BLaER1 treated with 17β-estradiol and CSF1 and Interleukin-3, amounts not matched to agents 10 nM and 100 nM (cell line): ENCODE measurements at regions not wholly inside any gene's neighbourhood (a gene's known extent, or its start where the extent isn't known, plus 50 kb on each side); places are given as distances from the start of the nearest gene placed in this dataset.
A peak's percentile ranks its signal among the peaks of the same experiment; 100 is the strongest.

ENCODE experiments used
- H3K27ac ChIP-seq, 11 experiments: shearing (Covaris generic); formaldehyde crosslinking; 2 replicates each; pipeline ENCODE4 v1.8.1; 2022
- H3K27me3 ChIP-seq, 11 experiments: shearing (Covaris generic); formaldehyde crosslinking; 2 replicates each; pipeline ENCODE4 v1.8.1; 2022
- H3K36me3 ChIP-seq, 11 experiments: shearing (Covaris generic); formaldehyde crosslinking; 2 replicates each; pipeline ENCODE4 v1.8.1; 2022
- H3K4me1 ChIP-seq, 10 experiments: shearing (Covaris generic); formaldehyde crosslinking; 2 replicates each; pipeline ENCODE4 v1.8.1; 2022
- H3K4me2 ChIP-seq, 11 experiments: shearing (Covaris generic); formaldehyde crosslinking; 2 replicates each; pipeline ENCODE4 v1.8.1; 2022
- H3K4me3 ChIP-seq, 10 experiments: shearing (Covaris generic); formaldehyde crosslinking; 2 replicates each; pipeline ENCODE4 v1.8.1; 2022
- H3K9ac ChIP-seq, 11 experiments: shearing (Covaris generic); formaldehyde crosslinking; 2 replicates each; pipeline ENCODE4 v1.8.1; 2022
- H3K9me3 ChIP-seq, 11 experiments: shearing (Covaris generic); formaldehyde crosslinking; replicated peaks in 1 of 11; 2 replicates each; pipeline ENCODE4 v1.8.1; 2022
- H4K20me1 ChIP-seq, 11 experiments: shearing (Covaris generic); formaldehyde crosslinking; 2 replicates each; pipeline ENCODE4 v1.8.1; 2022
- Cebpa-rat ChIP-seq, 11 experiments: shearing (Covaris generic); IDR thresholded peaks; 2 replicates each; pipeline ENCODE4 v1.8.1; 2022

DNA sequence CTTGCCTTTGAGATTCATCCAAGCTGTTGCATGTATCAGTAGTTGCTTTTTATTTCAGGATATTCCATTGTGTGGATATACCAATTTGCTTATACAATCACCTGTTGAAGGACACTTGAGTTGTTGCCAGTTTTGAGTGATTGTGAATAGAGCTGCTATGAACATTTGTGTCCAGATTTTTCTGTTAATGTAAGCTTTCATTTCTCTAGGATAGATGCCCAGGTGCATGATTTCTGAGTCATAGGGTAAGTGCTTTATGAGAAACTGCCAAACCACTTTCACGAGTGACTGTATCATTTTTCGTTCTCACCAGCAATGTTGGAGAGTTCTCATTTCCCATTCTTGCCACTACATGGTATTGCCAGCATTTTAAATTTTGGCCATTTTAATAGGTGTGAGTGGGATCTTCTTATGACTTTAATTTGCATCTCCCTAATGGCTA is 434.6 kb upstream of the RGS6 start:
- Histone ChIP-seq H3K27ac (no peak overlapping the region), H3K4me2 (no peak overlapping the region)
- no peak for TF ChIP-seq Cebpa-rat (IDR thresholded peaks at IDR 0.05)

DNA sequence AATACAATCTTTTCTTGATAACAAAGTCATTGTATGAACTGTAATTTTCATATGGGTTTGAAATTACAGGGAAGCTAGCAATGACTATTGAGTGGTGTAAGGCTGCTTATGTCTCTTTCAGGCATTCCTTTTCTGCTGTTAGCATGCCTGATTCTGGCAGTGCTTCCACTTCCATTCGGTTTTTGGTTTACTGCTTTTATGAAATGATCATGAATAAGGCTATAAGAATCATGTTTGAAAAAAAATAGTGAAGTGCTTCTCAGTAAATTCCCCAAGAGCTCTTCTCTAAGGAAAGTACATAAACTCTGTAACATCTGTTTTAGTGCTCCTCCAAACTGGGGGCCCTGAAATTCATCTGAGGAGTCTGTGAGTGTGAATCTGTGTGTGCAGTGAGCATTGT is 434.0 kb upstream of the RGS6 start:
- Histone ChIP-seq H4K20me1 (peaks cover 0 to 100% (median 1%) of the 10 kb centered on the region in 11 experiments; a peak in 10 of 22 replicates), H3K27me3 (no peaks in the 10 kb centered on the region), H3K36me3 (peaks cover 0 to 25% (median 0%) of the 10 kb centered on the region in 11 experiments; a peak in 3 of 22 replicates), H3K9ac (no peak overlapping the region), H3K4me3 (no peak overlapping the region), H3K9me3 (peaks cover 0 to 16% (median 7%) of the 10 kb centered on the region in 11 experiments; a peak in 13 of 22 replicates), H3K27ac (no peak overlapping the region), H3K4me2 (no peak overlapping the region), H3K4me1 (peaks cover 0 to 8% (median 0%) of the 10 kb centered on the region in 10 experiments; a peak in 1 of 20 replicates)
- no peak for TF ChIP-seq Cebpa-rat (IDR thresholded peaks at IDR 0.05)

More for the DNA sequence above, 434.6 kb upstream of the RGS6 start:
- Histone ChIP-seq H3K9me3 (peaks cover 0 to 16% (median 7%) of the 10 kb centered on the region in 11 experiments; a peak in 13 of 22 replicates), H3K9ac (no peak overlapping the region), H3K27me3 (no peaks in the 10 kb centered on the region), H3K36me3 (peaks cover 0 to 27% (median 0%) of the 10 kb centered on the region in 11 experiments; a peak in 3 of 22 replicates), H3K4me1 (peaks cover 0 to 8% (median 0%) of the 10 kb centered on the region in 10 experiments; a peak in 1 of 20 replicates), H4K20me1 (peaks cover 0 to 100% (median 6%) of the 10 kb centered on the region in 11 experiments; a peak in 11 of 22 replicates), H3K4me3 (no peak overlapping the region)

DNA sequence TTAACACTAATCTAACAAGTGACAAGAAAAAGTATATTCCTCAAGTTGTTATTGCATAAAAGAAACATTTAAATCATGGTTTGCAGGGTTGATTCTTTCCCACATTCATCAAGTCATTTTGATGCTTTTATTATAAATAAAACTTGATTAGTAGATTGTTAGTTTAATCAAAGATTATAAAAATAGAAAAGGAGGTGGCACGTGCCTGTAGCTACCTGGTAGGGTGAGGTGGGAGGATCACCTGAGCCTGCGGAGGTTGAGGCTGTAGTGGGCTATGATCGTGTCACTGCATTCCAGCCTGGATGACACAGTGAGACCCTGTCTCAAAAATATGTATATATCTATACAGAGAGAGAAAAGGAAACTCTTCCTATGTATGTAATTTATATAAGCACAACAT is 433.2 kb upstream of the RGS6 start:
- H4K20me1 ChIP-seq, result peaks cover 0 to 100% (median 0%) of the 10 kb centered on the region in 11 experiments; a peak in 10 of 22 replicates
- no peak overlapping the region for H3K4me3 ChIP-seq
- H3K9ac ChIP-seq, result no peak overlapping the region
- no peak overlapping the region for H3K27ac ChIP-seq
- H3K36me3 ChIP-seq, result peaks cover 0 to 25% (median 0%) of the 10 kb centered on the region in 11 experiments; a peak in 3 of 22 replicates
- no peak overlapping the region for H3K4me2 ChIP-seq
- H3K9me3 ChIP-seq, result peaks cover 0 to 16% (median 7%) of the 10 kb centered on the region in 11 experiments; a peak in 13 of 22 replicates
- H3K27me3 ChIP-seq, result no peaks in the 10 kb centered on the region
- no peak for TF ChIP-seq Cebpa-rat (IDR thresholded peaks at IDR 0.05)
- H3K4me1 ChIP-seq, result peaks cover 0 to 8% (median 0%) of the 10 kb centered on the region in 10 experiments; a peak in 1 of 20 replicates

DNA sequence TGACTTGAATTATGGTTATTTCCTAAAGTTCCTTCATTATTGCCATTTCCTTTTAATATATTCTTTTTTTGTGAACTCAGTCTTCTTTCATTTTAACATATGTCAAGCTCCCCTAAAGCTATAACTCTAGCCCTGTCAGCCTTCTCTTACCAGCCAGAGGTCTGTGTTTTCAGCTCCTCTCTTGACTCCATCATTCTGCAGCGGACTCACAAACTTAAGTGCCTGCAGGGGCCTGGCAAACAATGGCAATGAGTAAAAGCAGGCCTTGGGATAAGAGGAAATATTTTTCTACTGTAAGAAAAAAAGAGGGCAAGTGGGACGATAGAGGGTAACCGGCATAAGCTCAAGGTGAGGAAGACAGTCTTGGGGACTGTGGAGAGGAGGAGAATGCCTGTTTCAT is 424.5 kb upstream of the RGS6 start:
- H3K27ac ChIP-seq, result no peak overlapping the region
- no peak overlapping the region for H3K9ac ChIP-seq
- peaks cover 0 to 97% (median 0%) of the 10 kb centered on the region in 11 experiments; a peak in 4 of 22 replicates for H4K20me1 ChIP-seq
- peaks cover 0 to 24% (median under 1%) of the 10 kb centered on the region in 11 experiments; a peak in 12 of 22 replicates for H3K36me3 ChIP-seq
- 0 out of 22 replicates have a peak, but pooled peaks cover 0 to 5% (median 0%) of the 10 kb centered on the region in 11 experiments for H3K9me3 ChIP-seq
- TF ChIP-seq Cebpa-rat (IDR thresholded peaks at IDR 0.05), result no peak
- no peaks in the 10 kb centered on the region for H3K27me3 ChIP-seq
- H3K4me3 ChIP-seq, result no peak overlapping the region
- peaks cover 8 to 22% (median 17%) of the 10 kb centered on the region in 10 experiments; a peak in 18 of 20 replicates for H3K4me1 ChIP-seq
- H3K4me2 ChIP-seq, result peak overlapping the region in 1 of 11 experiments; percentile 14; a peak in 2 of 22 replicates

DNA sequence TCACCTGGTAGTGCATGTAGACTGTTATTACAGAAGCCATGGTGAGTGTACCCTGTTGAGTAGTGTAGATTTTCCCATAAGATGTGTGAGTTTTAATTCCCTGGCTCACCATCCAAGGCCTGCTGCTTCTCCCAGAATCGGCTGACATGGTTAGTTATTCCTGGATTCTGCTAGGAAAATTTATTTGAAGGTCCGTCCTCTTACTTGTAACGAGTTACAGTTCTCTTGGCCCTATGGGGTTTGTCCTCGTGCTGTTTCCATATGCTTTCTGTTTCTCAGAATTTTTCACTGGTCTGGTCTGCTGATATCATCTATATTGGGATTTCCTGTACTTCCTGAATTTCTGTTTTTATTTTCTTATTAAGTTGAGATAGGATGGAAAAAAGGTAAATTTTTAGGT is 423.3 kb upstream of the RGS6 start:
- H3K4me1 ChIP-seq, result peaks cover 8 to 22% (median 17%) of the 10 kb centered on the region in 10 experiments; a peak in 18 of 20 replicates
- TF ChIP-seq Cebpa-rat (IDR thresholded peaks at IDR 0.05), result no peak
- peak overlapping the region in 10 of 11 experiments; percentile 17 to 69 (median 34); a peak in 13 of 22 replicates for H3K4me2 ChIP-seq
- 0 out of 22 replicates have a peak overlapping the region, but pooled peaks of 1 of the 11 experiments have one; percentile 28 for H3K9ac ChIP-seq
- no peak overlapping the region for H3K4me3 ChIP-seq
- H3K27me3 ChIP-seq, result no peaks in the 10 kb centered on the region
- peaks cover 0 to 5% (median 0%) of the 10 kb centered on the region in 11 experiments; a peak in 2 of 22 replicates for H3K9me3 ChIP-seq
- peaks cover 0 to 97% (median 0%) of the 10 kb centered on the region in 11 experiments; a peak in 5 of 22 replicates for H4K20me1 ChIP-seq
- H3K27ac ChIP-seq, result no peak overlapping the region
- H3K36me3 ChIP-seq, result peaks cover 0 to 36% (median 13%) of the 10 kb centered on the region in 11 experiments; a peak in 16 of 22 replicates

DNA sequence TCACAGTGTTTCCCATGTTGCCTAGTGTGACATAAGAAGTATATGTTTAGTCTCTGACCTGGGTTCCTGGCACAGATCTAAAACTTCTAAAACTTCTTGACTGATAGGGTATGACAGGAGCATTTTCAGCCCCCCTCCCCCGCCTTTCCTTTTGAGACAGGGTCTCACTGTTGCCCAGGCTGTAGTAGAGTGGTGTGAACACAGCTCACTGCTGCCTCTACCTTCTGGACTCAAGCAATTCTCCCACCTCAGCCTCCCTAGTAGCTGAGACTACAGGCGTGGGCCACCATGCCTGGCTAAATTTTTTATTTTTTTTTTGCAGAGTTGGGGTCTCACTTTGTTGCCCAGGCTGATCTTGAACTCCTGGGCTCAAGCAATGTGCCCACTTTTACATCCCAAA is 421.1 kb upstream of the RGS6 start:
- Histone ChIP-seq H3K27ac (no peak overlapping the region), H3K27me3 (no peaks in the 10 kb centered on the region), H3K4me2 (no peak overlapping the region), H3K4me3 (no peak overlapping the region), H4K20me1 (peaks cover 0 to 97% (median 0%) of the 10 kb centered on the region in 11 experiments; a peak in 5 of 22 replicates), H3K9me3 (peaks cover 0 to 5% (median 0%) of the 10 kb centered on the region in 11 experiments; a peak in 2 of 22 replicates), H3K4me1 (peaks cover 8 to 22% (median 17%) of the 10 kb centered on the region in 10 experiments; a peak in 18 of 20 replicates), H3K9ac (no peak overlapping the region), H3K36me3 (peaks cover 0 to 58% (median 30%) of the 10 kb centered on the region in 11 experiments; a peak in 16 of 22 replicates)
- no peak for TF ChIP-seq Cebpa-rat (IDR thresholded peaks at IDR 0.05)

DNA sequence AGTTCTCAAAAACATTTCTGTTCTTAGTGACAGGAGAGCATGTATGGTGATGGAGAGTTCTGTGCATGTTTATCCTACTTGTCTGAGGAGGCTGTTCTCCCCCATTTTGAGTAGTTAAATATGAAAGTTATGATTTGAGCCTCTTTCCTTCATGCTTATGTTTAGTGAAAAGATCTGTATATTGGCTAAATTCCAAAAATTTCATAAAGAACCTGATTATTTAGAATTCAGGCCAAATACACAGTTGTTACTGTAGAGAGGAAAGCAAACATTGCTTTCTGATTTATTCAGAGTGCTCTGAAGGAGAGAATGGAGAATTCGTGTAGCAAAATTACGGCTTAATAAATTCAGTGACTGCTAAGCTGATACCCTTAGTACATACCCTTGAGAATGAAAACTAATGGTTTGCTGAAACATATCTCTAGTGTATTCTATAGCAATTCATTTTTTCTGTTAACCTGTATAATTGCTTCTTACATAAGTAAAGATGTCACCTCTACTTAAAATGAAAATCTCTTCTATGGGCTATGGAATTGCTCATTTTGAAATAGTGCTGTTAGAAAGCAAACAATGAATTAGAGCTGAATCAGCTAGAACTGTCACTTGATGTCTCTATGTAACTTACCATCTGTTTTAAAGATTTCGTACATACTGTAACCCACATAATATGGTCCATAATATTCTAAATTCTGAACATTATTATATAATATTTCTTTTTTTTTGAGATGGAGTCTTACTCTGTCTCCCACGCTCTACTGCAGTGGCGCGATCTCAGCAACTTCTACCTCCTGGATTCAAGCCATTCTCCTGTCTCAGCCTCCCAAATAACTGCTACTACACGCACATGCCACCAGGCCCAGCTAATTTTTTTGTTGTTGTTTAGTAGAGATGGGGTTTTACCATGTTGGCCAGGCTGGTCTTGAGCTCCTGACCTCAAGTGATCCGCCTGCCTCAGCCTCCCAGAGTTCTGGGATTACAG is 417.0 kb upstream of the RGS6 start:
- peaks cover 0 to 97% (median 0%) of the 10 kb centered on the region in 11 experiments; a peak in 5 of 22 replicates for H4K20me1 ChIP-seq
- no peak overlapping the region for H3K4me2 ChIP-seq
- H3K27me3 ChIP-seq, result no peaks in the 10 kb centered on the region
- no peak overlapping the region for H3K27ac ChIP-seq
- H3K36me3 ChIP-seq, result peaks cover 8 to 90% (median 53%) of the 10 kb centered on the region in 11 experiments; a peak in 20 of 22 replicates
- H3K9me3 ChIP-seq, result peaks cover 0 to 19% (median 13%) of the 10 kb centered on the region in 11 experiments; a peak in 18 of 22 replicates
- no peak overlapping the region for H3K9ac ChIP-seq
- no peak overlapping the region for H3K4me3 ChIP-seq
- TF ChIP-seq Cebpa-rat (IDR thresholded peaks at IDR 0.05), result no peak
- peaks cover 0 to 12% (median 6%) of the 10 kb centered on the region in 10 experiments; a peak in 11 of 20 replicates for H3K4me1 ChIP-seq
